Stomach smooth muscle (tissue), 2 donors: ENCODE measurements at regions not wholly inside any gene's neighbourhood (a gene's known extent, or its start where the extent isn't known, plus 50 kb on each side); places are given as distances from the start of the nearest gene placed in this dataset.

Experiments
- H3K27ac ChIP-seq: one replicate; pipeline ENCODE4 v1.7.0; 2013; ENCODE audit warnings: mild to moderate bottlenecking, low read length, inconsistent platforms
- H3K27me3 ChIP-seq, 2 donors: one replicate each; pipeline ENCODE4 v1.7.0; 2013; ENCODE audit warnings: low read length in 2 of 2; ENCODE audit not compliant: insufficient read depth in 2 of 2, control insufficient read depth in 1 of 2
- H3K36me3 ChIP-seq, 2 donors: one replicate each; pipeline ENCODE4 v1.7.0; 2013; ENCODE audit warnings: low read length in 2 of 2; ENCODE audit not compliant: control insufficient read depth in 2 of 2, insufficient read depth in 2 of 2
- H3K4me1 ChIP-seq: one replicate; pipeline ENCODE4 v1.7.0; 2013; ENCODE audit warnings: low read length; ENCODE audit not compliant: control insufficient read depth, insufficient read depth
- H3K4me3 ChIP-seq, 2 donors: one replicate each; pipeline ENCODE4 v1.7.0; 2013; ENCODE audit warnings: low read length in 2 of 2
- H3K9ac ChIP-seq, 2 donors: one replicate each; pipeline ENCODE4 v1.7.0; 2013; ENCODE audit warnings: low read length in 2 of 2, mild to moderate bottlenecking in 1 of 2
- H3K9me3 ChIP-seq, 2 donors: one replicate each; pipeline ENCODE4 v1.7.0; 2013; ENCODE audit warnings: low read length in 2 of 2; ENCODE audit not compliant: control insufficient read depth in 2 of 2
- donor health status: healthy.
- donor health status: Pancreatic carcinoma.

- Histone ChIP-seq H3K27ac (no peak overlapping the region), H3K36me3 (no peaks in the 10 kb centered on the region), H3K4me3 (no peak overlapping the region)
Measured at GRCh38 chr20:6637160-6637579, 130.3 kb upstream of the BMP2 start.

GRCh38 chr20:6636209-6637159, 131.0 kb upstream of the BMP2 start:
- Histone ChIP-seq H3K4me3 (no peak overlapping the region), H3K9me3 (peaks cover 0 to 2% of the 10 kb centered on the region in 2 donors), H3K27me3 (peaks cover 0 to 2% of the 10 kb centered on the region in 2 donors), H3K9ac (no peak overlapping the region), H3K4me1 (peaks cover 2% of the 10 kb centered on the region), H3K27ac (no peak overlapping the region), H3K36me3 (no peaks in the 10 kb centered on the region)

More at GRCh38 chr20:6637160-6637579, 130.3 kb upstream of the BMP2 start:
- Histone ChIP-seq H3K9me3 (peaks cover 0 to 2% of the 10 kb centered on the region in 2 donors), H3K27me3 (peaks cover 0 to 2% of the 10 kb centered on the region in 2 donors), H3K4me1 (peaks cover 2% of the 10 kb centered on the region), H3K9ac (no peak overlapping the region)

- no peaks in the 10 kb centered on the region for H3K36me3 ChIP-seq
- H3K9me3 ChIP-seq = peaks cover 0 to 2% of the 10 kb centered on the region in 2 donors
- no peak overlapping the region for H3K4me3 ChIP-seq
- H3K4me1 ChIP-seq = peaks cover 2% of the 10 kb centered on the region
- no peak overlapping the region for H3K9ac ChIP-seq
- H3K27me3 ChIP-seq = no peaks in the 10 kb centered on the region
- no peak overlapping the region for H3K27ac ChIP-seq
Measured at GRCh38 chr20:6635034-6635736, 132.3 kb upstream of the BMP2 start.

GRCh38 chr20:6632187-6632586, 135.3 kb upstream of the BMP2 start:
- no peaks in the 10 kb centered on the region for H3K27me3 ChIP-seq
- no peaks in the 10 kb centered on the region for H3K9me3 ChIP-seq
- H3K36me3 ChIP-seq = no peaks in the 10 kb centered on the region
- H3K4me3 ChIP-seq = no peak overlapping the region
- no peak overlapping the region for H3K9ac ChIP-seq
- H3K27ac ChIP-seq = no peak overlapping the region
- peaks cover 2% of the 10 kb centered on the region for H3K4me1 ChIP-seq

GRCh38 chr20:6630514-6630913, 137.0 kb upstream of the BMP2 start:
- Histone ChIP-seq H3K4me3 (no peak overlapping the region), H3K36me3 (no peaks in the 10 kb centered on the region), H3K4me1 (no peaks in the 10 kb centered on the region), H3K9me3 (peaks cover 2 to 3% of the 10 kb centered on the region in 2 donors), H3K27me3 (no peaks in the 10 kb centered on the region), H3K9ac (no peak overlapping the region), H3K27ac (no peak overlapping the region)

GRCh38 chr20:6629564-6629963, 137.9 kb upstream of the BMP2 start:
- no peaks in the 10 kb centered on the region for H3K4me1 ChIP-seq
- H3K27me3 ChIP-seq = no peaks in the 10 kb centered on the region
- no peak overlapping the region for H3K27ac ChIP-seq
- no peak overlapping the region for H3K4me3 ChIP-seq
- no peaks in the 10 kb centered on the region for H3K36me3 ChIP-seq
- H3K9ac ChIP-seq = no peak overlapping the region
- peaks cover 2 to 3% of the 10 kb centered on the region in 2 donors for H3K9me3 ChIP-seq

- Histone ChIP-seq H3K27ac (no peak overlapping the region), H3K9ac (no peak overlapping the region), H3K27me3 (no peaks in the 10 kb centered on the region), H3K36me3 (no peaks in the 10 kb centered on the region), H3K4me3 (no peak overlapping the region), H3K4me1 (no peaks in the 10 kb centered on the region), H3K9me3 (peaks cover 2 to 3% of the 10 kb centered on the region in 2 donors)
Measured at GRCh38 chr20:6626805-6627204, 140.7 kb upstream of the BMP2 start.

- Histone ChIP-seq H3K4me3 (no peak overlapping the region), H3K4me1 (no peaks in the 10 kb centered on the region), H3K27ac (no peak overlapping the region), H3K36me3 (no peaks in the 10 kb centered on the region), H3K27me3 (no peaks in the 10 kb centered on the region), H3K9me3 (peaks cover 2 to 3% of the 10 kb centered on the region in 2 donors), H3K9ac (no peak overlapping the region)
Measured at GRCh38 chr20:6623989-6624388, 143.5 kb upstream of the BMP2 start.

- H3K27me3 ChIP-seq = no peaks in the 10 kb centered on the region
- H3K9me3 ChIP-seq = peaks cover 2 to 3% of the 10 kb centered on the region in 2 donors
- H3K36me3 ChIP-seq = no peaks in the 10 kb centered on the region
- H3K27ac ChIP-seq = no peak overlapping the region
- H3K4me3 ChIP-seq = no peak overlapping the region
- no peaks in the 10 kb centered on the region for H3K4me1 ChIP-seq
- no peak overlapping the region for H3K9ac ChIP-seq
Measured at GRCh38 chr20:6622041-6622440, 145.4 kb upstream of the BMP2 start.

GRCh38 chr20:6618051-6618450, 149.4 kb upstream of the BMP2 start:
- Histone ChIP-seq H3K9me3 (no peaks in the 10 kb centered on the region), H3K9ac (no peak overlapping the region)

More at GRCh38 chr20:6618051-6618450, 149.4 kb upstream of the BMP2 start:
- Histone ChIP-seq H3K4me3 (no peak overlapping the region), H3K4me1 (no peaks in the 10 kb centered on the region), H3K36me3 (no peaks in the 10 kb centered on the region), H3K27me3 (no peaks in the 10 kb centered on the region), H3K27ac (no peak overlapping the region)
